Fibroblast of mammary gland (primary cell): ENCODE measurements at regions not wholly inside any gene's neighbourhood (a gene's known extent, or its start where the extent isn't known, plus 50 kb on each side); places are given as distances from the start of the nearest gene placed in this dataset.

ENCODE experiments used
- DNase-seq: peaks from one replicate; pipeline ENCODE4 v3.0.0-alpha.2; 2010; ENCODE audit warnings: low read depth
- H3K4me3 ChIP-seq: 2 replicates; pipeline ENCODE4 v1.5.1; 2011; ENCODE audit warnings: low read depth, mild to moderate bottlenecking, low read length, moderate library complexity; ENCODE audit not compliant: control insufficient read depth
- CTCF ChIP-seq: conservative IDR thresholded peaks from 2 replicates; pipeline ENCODE4 v1.5.1; 2011; ENCODE audit warnings: low read depth, low read length, inconsistent platforms; ENCODE audit not compliant: control insufficient read depth, insufficient read depth

- DNase-seq = no peak
- H3K4me3 ChIP-seq = no peak overlapping the region
- no peak for TF ChIP-seq CTCF
Observed at GRCh38 chr4:63831590-63832155, 577.6 kb downstream of the TECRL start.

DNA sequence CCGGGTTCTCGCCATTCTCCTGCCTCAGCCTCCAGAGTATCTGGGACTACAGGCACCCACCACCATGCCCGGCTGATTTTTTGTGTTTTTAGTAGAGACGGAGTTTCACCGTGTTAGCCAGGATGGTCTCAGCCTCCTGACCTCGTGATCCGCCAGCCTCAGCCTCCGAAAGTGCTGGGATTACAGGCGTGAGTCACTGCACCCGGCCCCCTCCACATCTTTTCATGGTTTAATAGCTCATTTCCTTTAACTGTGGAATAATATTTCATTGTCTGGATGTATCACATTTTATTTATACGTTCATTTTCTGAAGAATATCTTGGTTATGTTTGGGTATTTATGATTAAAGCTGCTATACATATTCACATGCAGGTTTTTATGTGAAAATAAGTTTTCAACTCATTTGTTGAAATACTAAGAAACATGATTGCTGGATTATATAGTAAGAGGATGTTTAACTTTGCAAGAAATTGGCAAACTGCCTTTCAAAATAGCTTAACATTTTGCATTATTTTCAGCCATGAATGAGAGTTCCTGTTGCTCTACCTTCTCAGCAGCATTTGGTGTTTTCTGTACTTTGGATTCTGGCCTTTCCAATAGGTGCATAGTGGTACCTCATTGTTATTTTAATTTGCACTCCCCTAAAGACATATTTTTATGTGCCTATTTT is 591.9 kb downstream of the TECRL start:
- no peak for DNase-seq
- no peak for TF ChIP-seq CTCF

GRCh38 chr4:63814171-63814964 is 594.9 kb downstream of the TECRL start:
- no peak for DNase-seq
- TF ChIP-seq CTCF = no peak
- no peak overlapping the region for H3K4me3 ChIP-seq

More for the DNA sequence above, 591.9 kb downstream of the TECRL start:
- H3K4me3 ChIP-seq = no peak overlapping the region

GRCh38 chr4:63799166-63799565 is 610.1 kb downstream of the TECRL start:
- TF ChIP-seq CTCF = no peak
- H3K4me3 ChIP-seq = no peak overlapping the region
- no peak for DNase-seq

- H3K4me3 ChIP-seq = no peak overlapping the region
- no peak for DNase-seq
- TF ChIP-seq CTCF = no peak
Observed at GRCh38 chr4:63795301-63795700, 613.9 kb downstream of the TECRL start.

DNA sequence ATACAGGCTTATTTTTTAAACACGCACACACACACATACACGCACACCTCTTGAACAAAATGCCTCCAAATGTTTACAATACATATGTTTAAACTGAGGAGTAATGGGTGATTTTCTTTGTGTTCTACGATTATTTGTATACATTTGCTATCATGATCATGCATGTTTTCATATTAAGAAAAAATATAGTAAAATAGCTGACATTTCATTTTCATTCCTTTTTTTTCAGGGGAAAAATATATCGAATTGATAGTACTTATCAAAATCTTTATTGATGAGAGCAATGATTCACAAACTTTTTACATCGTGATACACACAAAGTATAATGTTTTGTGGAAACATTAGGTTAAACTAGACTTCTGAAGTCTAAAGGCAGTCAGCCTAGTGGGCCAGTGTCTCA is 618.9 kb downstream of the TECRL start:
- TF ChIP-seq CTCF = no peak
- H3K4me3 ChIP-seq = no peak overlapping the region
- no peak for DNase-seq
